OCI-LY7 (cell line): ENCODE measurements at regions not wholly inside any gene's neighbourhood (a gene's known extent, or its start where the extent isn't known, plus 50 kb on each side); places are given as distances from the start of the nearest gene placed in this dataset.

Experiments used
- BruUV-seq: library from RNA; stranded (reverse); fragments of 400-500 nt; replicated peaks from 2 replicates; lab custom pipeline; 2021; lab: Mats Ljungman, UMichigan
- CTCF ChIA-PET: fragments of 300-600 bp; sonication (Branson Sonifier 250); formaldehyde crosslinking; loops from one replicate; lab custom pipeline; 2022; ENCODE audit warnings: antibody characterized with exemption; ENCODE audit not compliant: unreplicated experiment; lab: Charles Lee
- POLR2A ChIA-PET: fragments of 300-600 bp; sonication (Branson Sonifier 250); formaldehyde crosslinking; loops from one replicate; lab custom pipeline; 2022; ENCODE audit warnings: antibody characterized with exemption; lab: Charles Lee
- DNase-seq: peaks from one replicate; pipeline ENCODE4 v3.0.0-alpha.2; 2015; ENCODE audit warnings: low spot score
- H2AFZ ChIP-seq: fragments of 200-600 bp; sonication (generic), shearing (Covaris generic); 2 replicates; pipeline ENCODE4 v1.6.1; 2014; ENCODE audit warnings: mild to moderate bottlenecking, antibody characterized with exemption, low read length, moderate library complexity
- H3K27ac ChIP-seq: fragments of 200-600 bp; sonication (generic); 2 replicates; pipeline ENCODE4 v1.5.1; 2014; ENCODE audit warnings: mixed run types, low read depth, mild to moderate bottlenecking, moderate library complexity, low read length, inconsistent platforms; ENCODE audit not compliant: poor library complexity, severe bottlenecking
- H3K36me3 ChIP-seq: fragments of 200-600 bp; sonication (generic); 2 replicates; pipeline ENCODE4 v1.6.1; 2014; ENCODE audit warnings: mild to moderate bottlenecking, antibody characterized with exemption, low read length, moderate library complexity, mixed read lengths; ENCODE audit not compliant: insufficient read depth
- H3K4me1 ChIP-seq: fragments of 200-600 bp; sonication (generic); 2 replicates; pipeline ENCODE4 v1.5.1; 2014; ENCODE audit warnings: mild to moderate bottlenecking, low read length; ENCODE audit not compliant: insufficient read depth, poor library complexity, severe bottlenecking
- H3K4me2 ChIP-seq: fragments of 200-600 bp; sonication (generic); 2 replicates; pipeline ENCODE4 v1.6.1; 2014; ENCODE audit warnings: mild to moderate bottlenecking, low read length
- H3K4me3 ChIP-seq: fragments of 200-600 bp; sonication (generic); 2 replicates; pipeline ENCODE4 v1.5.1; 2014; ENCODE audit warnings: mild to moderate bottlenecking, low read depth, low read length; ENCODE audit not compliant: poor library complexity, severe bottlenecking
- H3K79me2 ChIP-seq: fragments of 200-600 bp; sonication (generic); 2 replicates; pipeline ENCODE4 v1.6.1; 2016; ENCODE audit warnings: low read depth, mild to moderate bottlenecking, low read length, moderate library complexity, mixed read lengths; ENCODE audit not compliant: insufficient read depth
- H3K9me2 ChIP-seq: fragments of 200-600 bp; sonication (generic); 2 replicates; pipeline ENCODE4 v1.6.1; 2016; ENCODE audit warnings: mild to moderate bottlenecking, low read length, mixed read lengths; ENCODE audit not compliant: insufficient read depth
- H3K9me3 ChIP-seq: fragments of 200-600 bp; sonication (generic); 2 replicates; pipeline ENCODE4 v1.6.1; 2014; ENCODE audit warnings: mild to moderate bottlenecking, mixed run types, low read length, mixed read lengths
- H4K20me1 ChIP-seq: fragments of 200-600 bp; sonication (generic); 2 replicates; pipeline ENCODE4 v1.6.1; 2014; ENCODE audit warnings: mild to moderate bottlenecking, antibody characterized with exemption, low read length, moderate library complexity, mixed read lengths; ENCODE audit not compliant: insufficient read depth
- CTCF ChIP-seq: fragments of 200-600 bp; sonication (generic); conservative IDR thresholded peaks from 2 replicates; pipeline ENCODE4 v1.5.1; 2014; ENCODE audit warnings: mild to moderate bottlenecking, antibody characterized with exemption, low read length, moderate library complexity, mixed read lengths
- EZH2phosphoT487 ChIP-seq: fragments of 200-600 bp; sonication (generic); IDR thresholded peaks from 2 replicates; pipeline ENCODE4 v1.6.1; 2018; ENCODE audit warnings: low read depth, borderline replicate concordance, mild to moderate bottlenecking, mixed run types, antibody characterized with exemption, low read length, moderate library complexity, mixed read lengths
- intact Hi-C: fragments of 100-400 bp; cut with micrococcal nuclease; formaldehyde crosslinking; loops from one replicate; pipeline ENCODE4 v1.10.0; 2022; ENCODE audit not compliant: unreplicated experiment

- H3K9me2 ChIP-seq, result no peaks in the 10 kb centered on the region
- H4K20me1 ChIP-seq, result no peaks in the 10 kb centered on the region
- H2AFZ ChIP-seq, result no peak overlapping the region
- DNase-seq, result no peak
- H3K4me1 ChIP-seq, result no peaks in the 10 kb centered on the region
- BruUV-seq, result no TSS peak
- no peak overlapping the region for H3K4me2 ChIP-seq
- intact Hi-C loops, result no loop called here
- no peak overlapping the region for H3K4me3 ChIP-seq
- no peaks in the 10 kb centered on the region for H3K36me3 ChIP-seq
- H3K79me2 ChIP-seq, result no peaks in the 10 kb centered on the region
- no peak overlapping the region for H3K27ac ChIP-seq
- POLR2A ChIA-PET, result no interaction called here
- CTCF ChIA-PET, result no interaction called here
- no peaks in the 10 kb centered on the region for H3K9me3 ChIP-seq
- TF ChIP-seq EZH2phosphoT487 (no peak), CTCF (no peak)
These were observed 188.5 kb downstream of the LIG4 start for GRCh38 chr13:108026680-108027410.

DNA sequence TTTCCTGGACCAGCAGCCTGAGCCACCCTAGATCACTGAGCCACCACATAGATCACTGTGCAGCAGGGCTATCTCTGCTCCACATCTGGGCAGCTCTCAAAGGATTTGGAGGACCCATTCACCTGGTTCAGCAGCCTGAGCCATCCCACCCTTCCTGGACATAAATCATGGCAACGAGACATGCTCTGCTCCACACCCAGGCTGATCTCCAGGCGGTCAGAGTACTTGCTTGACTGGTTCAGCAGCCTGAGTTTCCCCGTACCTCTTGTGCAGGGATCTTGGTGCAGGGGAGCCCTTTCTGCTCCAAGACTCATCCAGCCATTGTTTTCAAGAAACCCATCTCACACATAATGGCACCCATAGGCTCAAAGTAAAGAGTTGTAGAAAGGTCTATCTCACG is 195.3 kb downstream of the LIG4 start:
- DNase-seq, result no peak
- Histone ChIP-seq H4K20me1 (no peaks in the 10 kb centered on the region), H2AFZ (no peak overlapping the region), H3K4me3 (no peak overlapping the region), H3K4me1 (no peaks in the 10 kb centered on the region), H3K27ac (no peak overlapping the region), H3K4me2 (no peak overlapping the region), H3K36me3 (no peaks in the 10 kb centered on the region), H3K79me2 (no peaks in the 10 kb centered on the region), H3K9me2 (no peaks in the 10 kb centered on the region), H3K9me3 (no peaks in the 10 kb centered on the region)
- no TSS peak for BruUV-seq
- TF ChIP-seq EZH2phosphoT487, result no peak
- no peak for TF ChIP-seq CTCF
- intact Hi-C loops, result no loop called here
- ChIA-PET POLR2A (no interaction called here), CTCF (no interaction called here)

- Histone ChIP-seq H3K4me2 (no peak overlapping the region), H3K4me1 (no peaks in the 10 kb centered on the region), H2AFZ (no peak overlapping the region), H4K20me1 (no peaks in the 10 kb centered on the region), H3K9me3 (no peaks in the 10 kb centered on the region), H3K4me3 (no peak overlapping the region), H3K27ac (no peak overlapping the region), H3K36me3 (no peaks in the 10 kb centered on the region), H3K9me2 (no peaks in the 10 kb centered on the region), H3K79me2 (no peaks in the 10 kb centered on the region)
- POLR2A ChIA-PET, result no interaction called here
- CTCF ChIA-PET, result no interaction called here
- BruUV-seq, result no TSS peak
- TF ChIP-seq EZH2phosphoT487, result no peak
- no peak for TF ChIP-seq CTCF
- intact Hi-C loops, result no loop called here
- no peak for DNase-seq
These were observed 196.9 kb downstream of the LIG4 start for GRCh38 chr13:108018371-108018870.
